Ishikawa (cell line): ENCODE measurements at regions not wholly inside any gene's neighbourhood (a gene's known extent, or its start where the extent isn't known, plus 50 kb on each side); places are given as distances from the start of the nearest gene placed in this dataset.

ENCODE experiments used
- EP300 ChIP-seq: IDR thresholded peaks from 2 replicates; pipeline ENCODE4 v1.6.1; 2012; ENCODE audit warnings: borderline replicate concordance
- TAF1 ChIP-seq: IDR thresholded peaks from 2 replicates; pipeline ENCODE4 v1.6.1; 2012; ENCODE audit warnings: low read depth, mild to moderate bottlenecking
- TCF12 ChIP-seq: IDR thresholded peaks from 2 replicates; pipeline ENCODE4 v1.6.1; 2012; ENCODE audit warnings: low read depth
- TEAD4 ChIP-seq: IDR thresholded peaks from 2 replicates; pipeline ENCODE4 v1.6.1; 2012
- YY1 ChIP-seq: IDR thresholded peaks from 2 replicates; pipeline ENCODE4 v1.6.1; 2012; ENCODE audit warnings: low read depth
- TF ChIP-seq, protein P1 (sequence below): IDR thresholded peaks from 2 replicates; pipeline ENCODE4 v1.6.1; 2012

DNA sequence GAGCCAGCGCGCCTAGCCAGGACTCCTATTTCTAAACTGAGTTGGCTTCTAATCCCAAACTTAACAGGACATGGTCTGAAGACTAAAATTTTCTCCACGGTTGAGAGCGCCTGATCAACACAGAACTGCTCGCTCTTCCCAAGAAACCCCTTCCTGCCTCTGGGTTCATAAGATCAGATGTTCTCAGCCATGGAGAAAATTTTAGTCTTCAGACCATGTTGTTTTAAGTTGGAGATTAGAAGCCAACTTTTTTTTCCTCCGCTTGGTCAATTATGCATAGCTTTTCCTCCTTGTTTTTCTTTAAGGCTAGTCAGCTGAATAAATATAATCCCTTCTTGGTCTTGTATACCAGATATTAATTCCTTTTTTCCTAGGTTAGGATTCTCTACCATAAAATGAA, 356.6 kb upstream of the ADAMTS9 start:
- no peak for TF ChIP-seq YY1
- TF ChIP-seq TEAD4, result no peak
- TF ChIP-seq, protein P1, sequence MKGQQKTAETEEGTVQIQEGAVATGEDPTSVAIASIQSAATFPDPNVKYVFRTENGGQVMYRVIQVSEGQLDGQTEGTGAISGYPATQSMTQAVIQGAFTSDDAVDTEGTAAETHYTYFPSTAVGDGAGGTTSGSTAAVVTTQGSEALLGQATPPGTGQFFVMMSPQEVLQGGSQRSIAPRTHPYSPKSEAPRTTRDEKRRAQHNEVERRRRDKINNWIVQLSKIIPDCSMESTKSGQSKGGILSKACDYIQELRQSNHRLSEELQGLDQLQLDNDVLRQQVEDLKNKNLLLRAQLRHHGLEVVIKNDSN, result no peak
- TF ChIP-seq TAF1, result no peak
- TF ChIP-seq TCF12, result no peak
- TF ChIP-seq EP300, result no peak
